ENCODE measurements at regions not wholly inside any gene's neighbourhood (a gene's known extent, or its start where the extent isn't known, plus 50 kb on each side); places are given as distances from the start of the nearest gene placed in this dataset.

GRCh38 chr4:36582198-36582597, 300.8 kb downstream of the DTHD1 start:
- no TSS peak for BruUV-seq (replicated peaks)
- Histone ChIP-seq H3K4me1 (ENCODE audit: control insufficient read depth, extremely low read depth, insufficient read depth, low read length) (no peaks in the 10 kb centered on the region), H3K4me3 (replicated peaks in 1 of 3; ENCODE audit: insufficient read depth in 1 of 3, low read depth in 1 of 3, low read length in 3 of 3) (no peak overlapping the region), H4K20me1 (replicated peaks; ENCODE audit: control insufficient read depth, extremely low read depth, insufficient read depth, low read length) (no peaks in the 10 kb centered on the region), H2AFZ (ENCODE audit: low read depth, low read length) (no peak overlapping the region), H3K27me3 (ENCODE audit: control insufficient read depth in 2 of 2, insufficient read depth in 2 of 2, low read length in 2 of 2) (no peaks in the 10 kb centered on the region), H3K9me3 (replicated peaks; ENCODE audit: control insufficient read depth, insufficient read depth, low read length) (peaks cover 3% of the 10 kb centered on the region), H3K9ac (replicated peaks; ENCODE audit: extremely low read depth, insufficient read depth, low read length) (no peak overlapping the region), H3K9me1 (replicated peaks; ENCODE audit: control insufficient read depth, extremely low read depth, insufficient read depth, low read length) (no peaks in the 10 kb centered on the region), H3K79me2 (ENCODE audit: control insufficient read depth, insufficient read depth, low read length) (no peaks in the 10 kb centered on the region), H3K27ac (ENCODE audit: insufficient read depth, low read depth, low read length) (no peak overlapping the region), H3K36me3 (ENCODE audit: control insufficient read depth in 2 of 2, extremely low read depth in 1 of 2, insufficient read depth in 2 of 2, low read length in 2 of 2) (no peaks in the 10 kb centered on the region), H3K4me2 (ENCODE audit: insufficient read depth, low read length) (no peak overlapping the region)
- DNase-seq (ENCODE audit: low read depth, low spot score), result no peak
- POLR2A ChIA-PET, result no interaction called here
- CTCF ChIA-PET, result no interaction called here
- intact Hi-C loops (cut with micrococcal nuclease) (no loop called here), dilution Hi-C loops (cut with MboI; ENCODE audit: extremely low pct_ligation_motif_present, low sequenced_read_pairs) (no loop called here)
- TF ChIP-seq JUN (IDR thresholded peaks at IDR 0.05; ENCODE audit: borderline replicate concordance, insufficient read depth, insufficient read length, low read depth) (no peak), CTCF (IDR thresholded peaks at IDR 0.05; ENCODE audit: extremely low read depth in 1 of 2, insufficient read depth in 1 of 2, low read depth in 1 of 2, low read length in 2 of 2) (no peak), POLR2AphosphoS5 (IDR thresholded peaks at IDR 0.05; ENCODE audit: insufficient read depth, low read depth, low read length) (no peak), POLR2A (IDR thresholded peaks at IDR 0.05; ENCODE audit: low read depth, low read length) (no peak), MYC (IDR thresholded peaks at IDR 0.05; ENCODE audit: low read depth, low read length) (no peak), EZH2 (IDR thresholded peaks at IDR 0.05; ENCODE audit: borderline replicate concordance, low read depth, low read length, severe bottlenecking) (no peak), GATA2 (IDR thresholded peaks at IDR 0.05; ENCODE audit: insufficient read depth, insufficient read length, low read depth, low read length) (no peak), FOS (IDR thresholded peaks at IDR 0.05; ENCODE audit: borderline replicate concordance, insufficient read depth, low read length) (no peak)
- TF ChIP-seq, protein P1, sequence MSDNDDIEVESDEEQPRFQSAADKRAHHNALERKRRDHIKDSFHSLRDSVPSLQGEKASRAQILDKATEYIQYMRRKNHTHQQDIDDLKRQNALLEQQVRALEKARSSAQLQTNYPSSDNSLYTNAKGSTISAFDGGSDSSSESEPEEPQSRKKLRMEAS (IDR thresholded peaks at IDR 0.05; ENCODE audit: insufficient read depth, insufficient read length), result no peak
- FAIRE-seq, result no peak
